ENCODE measurements at regions not wholly inside any gene's neighbourhood (a gene's known extent, or its start where the extent isn't known, plus 50 kb on each side); places are given as distances from the start of the nearest gene placed in this dataset.

- no peak for DNase-seq (ENCODE audit: low spot score)
Observed at GRCh38 chr6:105849746-105850145, 236.4 kb upstream of the PRDM1 start.

GRCh38 chr6:105847433-105847832 lies 238.7 kb upstream of the PRDM1 start:
- no peaks in the 10 kb centered on the region for H3K9me3 ChIP-seq
- no peak for DNase-seq (ENCODE audit: low spot score)
- H3K27ac ChIP-seq, result no peak overlapping the region
- H3K4me3 ChIP-seq, result no peak overlapping the region
- no peaks in the 10 kb centered on the region for H3K36me3 ChIP-seq
- H3K4me1 ChIP-seq, result peaks cover 0 to 8% of the 10 kb centered on the region in 2 donors
- no peak for TF ChIP-seq CTCF (IDR thresholded peaks at IDR 0.05)
- no peaks in the 10 kb centered on the region for H3K27me3 ChIP-seq

More at GRCh38 chr6:105849746-105850145, 236.4 kb upstream of the PRDM1 start:
- Histone ChIP-seq H3K27ac (no peak overlapping the region), H3K27me3 (no peaks in the 10 kb centered on the region), H3K4me3 (no peak overlapping the region), H3K36me3 (no peaks in the 10 kb centered on the region), H3K4me1 (peaks cover 0 to under 1% of the 10 kb centered on the region in 2 donors), H3K9me3 (no peaks in the 10 kb centered on the region)
- TF ChIP-seq CTCF (IDR thresholded peaks at IDR 0.05), result no peak

- H3K27ac ChIP-seq, result no peak overlapping the region
- no peaks in the 10 kb centered on the region for H3K36me3 ChIP-seq
- peaks cover 0 to 8% of the 10 kb centered on the region in 2 donors for H3K4me1 ChIP-seq
- no peak overlapping the region for H3K4me3 ChIP-seq
- H3K27me3 ChIP-seq, result no peaks in the 10 kb centered on the region
- H3K9me3 ChIP-seq, result no peaks in the 10 kb centered on the region
- TF ChIP-seq CTCF (IDR thresholded peaks at IDR 0.05), result no peak
- no peak for DNase-seq (ENCODE audit: low spot score)
Observed at GRCh38 chr6:105844275-105844883, 241.8 kb upstream of the PRDM1 start.

GRCh38 chr6:105839266-105839665 lies 246.9 kb upstream of the PRDM1 start:
- TF ChIP-seq CTCF (IDR thresholded peaks at IDR 0.05), result no peak
- Histone ChIP-seq H3K27ac (no peak overlapping the region), H3K27me3 (no peaks in the 10 kb centered on the region), H3K36me3 (no peaks in the 10 kb centered on the region), H3K4me3 (no peak overlapping the region), H3K9me3 (no peaks in the 10 kb centered on the region), H3K4me1 (peaks cover 0 to 2% of the 10 kb centered on the region in 2 donors)
- no peak for DNase-seq (ENCODE audit: low spot score)

- Histone ChIP-seq H3K4me3 (no peak overlapping the region), H3K4me1 (no peaks in the 10 kb centered on the region), H3K27me3 (no peaks in the 10 kb centered on the region), H3K27ac (no peak overlapping the region), H3K9me3 (no peaks in the 10 kb centered on the region), H3K36me3 (no peaks in the 10 kb centered on the region)
- no peak for TF ChIP-seq CTCF (IDR thresholded peaks at IDR 0.05)
- no peak for DNase-seq (ENCODE audit: low spot score)
Observed at GRCh38 chr6:105838171-105838570, 248.0 kb upstream of the PRDM1 start.

- no peaks in the 10 kb centered on the region for H3K27me3 ChIP-seq
- no peaks in the 10 kb centered on the region for H3K9me3 ChIP-seq
- no peaks in the 10 kb centered on the region for H3K4me1 ChIP-seq
- no peak for DNase-seq (ENCODE audit: low spot score)
- H3K36me3 ChIP-seq, result no peaks in the 10 kb centered on the region
- no peak overlapping the region for H3K4me3 ChIP-seq
- no peak overlapping the region for H3K27ac ChIP-seq
- TF ChIP-seq CTCF (IDR thresholded peaks at IDR 0.05), result no peak
Observed at GRCh38 chr6:105836889-105837288, 249.2 kb upstream of the PRDM1 start.
